Astrocyte of the cerebellum (primary cell): ENCODE measurements at regions not wholly inside any gene's neighbourhood (a gene's known extent, or its start where the extent isn't known, plus 50 kb on each side); places are given as distances from the start of the nearest gene placed in this dataset.

Source experiments
- DNase-seq: peaks from one replicate; pipeline ENCODE4 v3.0.0-alpha.2; 2011; ENCODE audit warnings: low read depth
- H3K4me3 ChIP-seq: 2 replicates; pipeline ENCODE4 v1.5.1; 2011; ENCODE audit warnings: mild to moderate bottlenecking, low read depth, low read length, moderate library complexity
- CTCF ChIP-seq: IDR thresholded peaks from 2 replicates; pipeline ENCODE4 v1.5.1; 2012; ENCODE audit warnings: low read length, low read depth, moderate library complexity, mild to moderate bottlenecking; ENCODE audit errors: missing control alignments
- in situ Hi-C: cut with HindIII; loops from 2 replicates; pipeline ENCODE4 v1.10.0; 2017; ENCODE audit warnings: low sequenced_read_pairs

- no peak for TF ChIP-seq CTCF
- no peak overlapping the region for H3K4me3 ChIP-seq
- DNase-seq: no peak
- in situ Hi-C loops: no loop called here
Observed at GRCh38 chr15:95864467-95864886, 466.0 kb upstream of the NR2F2 start.

- no peak overlapping the region for H3K4me3 ChIP-seq
- no peak for DNase-seq
- in situ Hi-C loops: no loop called here
- no peak for TF ChIP-seq CTCF
Observed at GRCh38 chr15:95865330-95865739, 465.2 kb upstream of the NR2F2 start.

GRCh38 chr15:95866711-95867440 lies 463.6 kb upstream of the NR2F2 start:
- DNase-seq: no peak
- no peak overlapping the region for H3K4me3 ChIP-seq
- in situ Hi-C loops: no loop called here
- TF ChIP-seq CTCF: no peak

- TF ChIP-seq CTCF: no peak
- no peak overlapping the region for H3K4me3 ChIP-seq
- in situ Hi-C loops: no loop called here
- DNase-seq: no peak
Observed at GRCh38 chr15:95868450-95868849, 462.1 kb upstream of the NR2F2 start.

- no peak overlapping the region for H3K4me3 ChIP-seq
- DNase-seq: no peak
- in situ Hi-C loops: no loop called here
- no peak for TF ChIP-seq CTCF
Observed at GRCh38 chr15:95868970-95869369, 461.5 kb upstream of the NR2F2 start.

GRCh38 chr15:95869920-95870319 lies 460.6 kb upstream of the NR2F2 start:
- H3K4me3 ChIP-seq: no peak overlapping the region
- no peak for DNase-seq
- no peak for TF ChIP-seq CTCF
- in situ Hi-C loops: no loop called here

- DNase-seq: no peak
- in situ Hi-C loops: no loop called here
- H3K4me3 ChIP-seq: no peak overlapping the region
- no peak for TF ChIP-seq CTCF
Observed at GRCh38 chr15:95872366-95872771, 458.1 kb upstream of the NR2F2 start.
